ENCODE measurements at regions not wholly inside any gene's neighbourhood (a gene's known extent, or its start where the extent isn't known, plus 50 kb on each side); places are given as distances from the start of the nearest gene placed in this dataset.

- TF ChIP-seq POLR2A (IDR thresholded peaks at IDR 0.05; ENCODE audit: low read depth, low read length) (no peak), SPI1 (IDR thresholded peaks at IDR 0.05; ENCODE audit: low read depth, low read length) (no peak), POLR2AphosphoS5 (IDR thresholded peaks at IDR 0.05; ENCODE audit: low read depth, low read length) (no peak), TAF1 (IDR thresholded peaks at IDR 0.05; ENCODE audit: low read depth, low read length) (no peak), POU2F2 (IDR thresholded peaks at IDR 0.05; ENCODE audit: low read depth, low read length) (no peak)
Measured at GRCh38 chr5:58183078-58183785, 276.7 kb downstream of the PLK2 start.
